Activated CD4-positive, alpha-beta T cell treated with anti-CD3 and anti-CD28 coated beads for 36 hours (primary cell): ENCODE measurements at regions not wholly inside any gene's neighbourhood (a gene's known extent, or its start where the extent isn't known, plus 50 kb on each side); places are given as distances from the start of the nearest gene placed in this dataset.

Experiments
- ATAC-seq: fragments of 200-7000 bp; cut with Tn5 transposase; one replicate; pipeline ENCODE4 v1.10.0; 2021; ENCODE audit warnings: mild to moderate bottlenecking, moderate library complexity
- CTCF ChIA-PET: fragments of 350-600 bp; sonication (Branson Sonifier 250); formaldehyde crosslinking; loops from one replicate; lab custom pipeline; 2021; ENCODE audit warnings: antibody characterized with exemption; lab: Charles Lee
- POLR2A ChIA-PET: fragments of 350-600 bp; sonication (Branson Sonifier 250); formaldehyde crosslinking; loops from one replicate; lab custom pipeline; 2021; ENCODE audit warnings: antibody characterized with exemption, inconsistent platforms; lab: Charles Lee
- DNase-seq: peaks from one replicate; pipeline ENCODE4 v3.0.0-alpha.2; 2020
- H3K27ac Mint-ChIP-seq: one replicate; pipeline ENCODE4 v1.8.0; 2021; ENCODE audit warnings: mixed read lengths
- H3K27me3 Mint-ChIP-seq: one replicate; pipeline ENCODE4 v1.8.0; 2021; ENCODE audit warnings: mixed read lengths
- H3K36me3 Mint-ChIP-seq: one replicate; pipeline ENCODE4 v1.8.0; 2021; ENCODE audit warnings: low read depth, mixed read lengths
- H3K4me1 Mint-ChIP-seq: one replicate; pipeline ENCODE4 v1.8.0; 2021; ENCODE audit warnings: mixed read lengths
- H3K4me3 Mint-ChIP-seq: one replicate; pipeline ENCODE4 v1.8.0; 2021; ENCODE audit warnings: mild to moderate bottlenecking, moderate library complexity, mixed read lengths
- H3K9me3 Mint-ChIP-seq: one replicate; pipeline ENCODE4 v1.8.0; 2021; ENCODE audit warnings: low read depth, mixed read lengths
- intact Hi-C, 2 experiments: fragments of 100-400 bp; cut with DNase I in 1 of 2; cut with micrococcal nuclease in 1 of 2; formaldehyde crosslinking; loops; one replicate each; pipeline versions ENCODE4 v1.14.2 to v1.15.1; 2022 to 2024; cut with DNase I, micrococcal nuclease

GRCh38 chr4:181618896-181619295 is 624.3 kb upstream of the TENM3 start:
- CTCF ChIA-PET = no interaction called here
- H3K9me3 Mint-ChIP-seq = peaks cover 4% of the 10 kb centered on the region
- intact Hi-C loops = no loop called here
- no peak overlapping the region for H3K4me3 Mint-ChIP-seq
- no peak overlapping the region for H3K27ac Mint-ChIP-seq
- POLR2A ChIA-PET = no interaction called here
- DNase-seq (no peak), ATAC-seq (no peak)
- H3K4me1 Mint-ChIP-seq = no peaks in the 10 kb centered on the region
- no peaks in the 10 kb centered on the region for H3K36me3 Mint-ChIP-seq
- no peaks in the 10 kb centered on the region for H3K27me3 Mint-ChIP-seq

DNA sequence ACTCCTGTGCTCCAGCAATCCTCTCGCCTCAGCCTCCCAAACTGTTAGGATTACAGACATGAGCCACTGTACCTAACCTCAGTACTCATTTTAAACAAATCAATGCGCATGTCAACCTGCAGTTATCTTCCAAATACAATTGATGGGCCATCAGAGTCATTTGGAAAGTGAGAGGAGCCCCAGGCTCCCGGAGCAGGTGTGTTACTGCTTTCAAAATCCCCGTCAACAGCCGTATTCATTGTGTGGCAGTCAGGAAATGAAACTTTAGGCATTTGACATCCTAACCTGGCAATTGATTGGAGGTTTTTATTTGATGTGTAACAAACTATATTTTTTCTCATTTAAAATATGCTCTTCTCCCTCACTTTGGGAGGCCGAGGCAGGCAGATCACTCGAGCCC is 623.6 kb upstream of the TENM3 start:
- ATAC-seq = no peak
- no peaks in the 10 kb centered on the region for H3K36me3 Mint-ChIP-seq

DNA sequence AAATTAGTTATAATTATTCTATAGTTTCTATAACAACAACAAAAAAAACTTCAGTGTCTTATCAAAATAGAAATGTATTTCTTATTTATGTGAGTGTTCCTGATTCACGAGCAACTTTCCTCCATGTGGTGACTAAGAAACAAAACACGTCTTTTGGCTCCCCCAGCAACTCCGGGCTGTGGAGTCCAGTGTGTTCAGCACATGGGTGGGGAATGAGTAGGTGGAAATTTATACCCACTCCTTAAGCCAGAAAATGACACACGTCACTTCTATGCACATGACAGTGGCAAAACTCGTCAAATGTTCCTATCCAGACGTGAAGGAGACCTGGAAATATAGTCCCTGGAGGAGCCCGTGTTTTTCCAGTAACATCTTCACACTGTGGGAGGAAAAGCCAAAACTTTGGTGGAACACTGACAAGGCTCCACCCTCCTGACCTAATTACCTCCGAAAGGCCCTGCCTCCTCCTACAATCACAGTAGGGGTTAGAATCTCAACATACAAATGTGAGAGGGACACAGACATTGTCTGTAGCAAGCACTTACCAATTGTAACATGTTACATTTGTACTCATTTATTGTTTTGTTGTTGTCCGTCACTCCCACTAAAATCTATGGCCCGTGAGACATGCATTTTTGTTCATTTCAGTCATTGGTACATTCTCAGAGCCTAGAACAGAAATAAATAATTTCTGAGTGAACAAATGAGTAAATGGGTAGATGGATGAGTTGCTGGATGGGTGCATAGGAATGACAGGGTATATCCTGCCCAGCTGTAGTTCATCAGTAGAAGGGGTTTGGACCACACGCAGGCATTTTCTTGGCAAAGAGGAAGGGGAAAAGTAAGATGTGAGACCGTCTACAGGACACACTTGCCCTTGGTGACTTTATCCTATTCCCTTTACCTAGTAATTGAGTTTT is 605.8 kb upstream of the TENM3 start:
- peaks cover 2% of the 10 kb centered on the region for H3K9me3 Mint-ChIP-seq
- DNase-seq = no peak
- no peak overlapping the region for H3K27ac Mint-ChIP-seq
- ChIA-PET POLR2A (no interaction called here), CTCF (no interaction called here)
- no peak for ATAC-seq
- H3K36me3 Mint-ChIP-seq = no peaks in the 10 kb centered on the region
- intact Hi-C loops = no loop called here
- H3K4me3 Mint-ChIP-seq = no peak overlapping the region
- H3K27me3 Mint-ChIP-seq = no peaks in the 10 kb centered on the region
- H3K4me1 Mint-ChIP-seq = no peaks in the 10 kb centered on the region

More for the DNA sequence above, 623.6 kb upstream of the TENM3 start:
- DNase-seq = no peak
- CTCF ChIA-PET = no interaction called here
- H3K4me1 Mint-ChIP-seq = no peaks in the 10 kb centered on the region
- POLR2A ChIA-PET = no interaction called here
- H3K4me3 Mint-ChIP-seq = no peak overlapping the region
- H3K9me3 Mint-ChIP-seq = peaks cover 4% of the 10 kb centered on the region
- intact Hi-C loops = no loop called here
- no peak overlapping the region for H3K27ac Mint-ChIP-seq
- no peaks in the 10 kb centered on the region for H3K27me3 Mint-ChIP-seq

DNA sequence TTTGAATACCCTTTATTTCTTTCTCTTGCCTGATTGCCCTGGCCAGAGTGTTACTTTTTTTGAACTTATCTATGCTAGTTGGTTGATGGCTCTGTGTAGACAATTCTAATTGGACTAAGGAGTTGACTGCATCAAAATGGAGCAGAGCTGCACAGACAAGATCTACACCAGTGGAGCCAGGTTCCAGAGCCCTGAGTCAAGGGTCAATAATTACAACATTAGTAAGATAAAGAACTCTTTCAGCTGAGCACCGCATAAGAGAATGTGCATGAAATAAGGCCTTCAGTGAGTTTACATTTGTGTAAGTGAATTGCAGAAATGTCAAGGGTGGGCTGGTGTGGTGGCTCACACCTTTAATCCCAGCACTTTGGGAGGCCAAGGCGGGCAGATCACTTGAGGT is 599.7 kb upstream of the TENM3 start:
- H3K4me1 Mint-ChIP-seq = no peaks in the 10 kb centered on the region
- peaks cover 6% of the 10 kb centered on the region for H3K9me3 Mint-ChIP-seq
- POLR2A ChIA-PET = no interaction called here
- CTCF ChIA-PET = no interaction called here
- H3K27me3 Mint-ChIP-seq = no peaks in the 10 kb centered on the region
- H3K36me3 Mint-ChIP-seq = no peaks in the 10 kb centered on the region
- H3K4me3 Mint-ChIP-seq = no peak overlapping the region
- no peak for ATAC-seq
- no peak overlapping the region for H3K27ac Mint-ChIP-seq
- intact Hi-C loops = no loop called here
- DNase-seq = no peak

DNA sequence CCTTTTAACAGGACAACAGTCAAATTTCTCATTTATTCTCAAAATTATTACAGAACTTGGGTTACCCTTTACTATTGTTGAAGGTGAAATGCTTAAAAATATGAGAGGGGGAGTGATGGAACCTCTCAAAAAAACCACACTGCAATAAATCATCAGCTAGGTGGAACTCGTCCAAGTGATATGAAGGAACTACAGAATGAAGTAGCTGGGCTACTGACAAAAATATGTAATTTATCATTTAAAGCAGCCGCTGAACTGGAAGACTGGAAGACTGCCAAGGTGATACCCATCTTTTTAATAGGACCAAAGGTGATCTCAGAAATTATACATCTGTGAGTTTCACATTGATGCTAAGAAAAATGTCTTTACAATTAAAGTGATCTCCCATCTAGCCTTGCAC is 597.7 kb upstream of the TENM3 start:
- no peak for DNase-seq
- Mint-ChIP-seq H3K27ac (no peak overlapping the region), H3K36me3 (no peaks in the 10 kb centered on the region), H3K4me1 (no peaks in the 10 kb centered on the region), H3K27me3 (no peaks in the 10 kb centered on the region), H3K9me3 (peaks cover 11% of the 10 kb centered on the region), H3K4me3 (no peak overlapping the region)
- ChIA-PET POLR2A (no interaction called here), CTCF (no interaction called here)
- no peak for ATAC-seq
- intact Hi-C loops = no loop called here

- ChIA-PET CTCF (no interaction called here), POLR2A (no interaction called here)
- Mint-ChIP-seq H3K4me3 (no peak overlapping the region), H3K27ac (no peak overlapping the region), H3K27me3 (no peaks in the 10 kb centered on the region), H3K4me1 (no peaks in the 10 kb centered on the region), H3K9me3 (peaks cover 9% of the 10 kb centered on the region), H3K36me3 (no peaks in the 10 kb centered on the region)
- intact Hi-C loops = no loop called here
- no peak for ATAC-seq
- no peak for DNase-seq
Observed at GRCh38 chr4:181646864-181647263, 596.3 kb upstream of the TENM3 start.

DNA sequence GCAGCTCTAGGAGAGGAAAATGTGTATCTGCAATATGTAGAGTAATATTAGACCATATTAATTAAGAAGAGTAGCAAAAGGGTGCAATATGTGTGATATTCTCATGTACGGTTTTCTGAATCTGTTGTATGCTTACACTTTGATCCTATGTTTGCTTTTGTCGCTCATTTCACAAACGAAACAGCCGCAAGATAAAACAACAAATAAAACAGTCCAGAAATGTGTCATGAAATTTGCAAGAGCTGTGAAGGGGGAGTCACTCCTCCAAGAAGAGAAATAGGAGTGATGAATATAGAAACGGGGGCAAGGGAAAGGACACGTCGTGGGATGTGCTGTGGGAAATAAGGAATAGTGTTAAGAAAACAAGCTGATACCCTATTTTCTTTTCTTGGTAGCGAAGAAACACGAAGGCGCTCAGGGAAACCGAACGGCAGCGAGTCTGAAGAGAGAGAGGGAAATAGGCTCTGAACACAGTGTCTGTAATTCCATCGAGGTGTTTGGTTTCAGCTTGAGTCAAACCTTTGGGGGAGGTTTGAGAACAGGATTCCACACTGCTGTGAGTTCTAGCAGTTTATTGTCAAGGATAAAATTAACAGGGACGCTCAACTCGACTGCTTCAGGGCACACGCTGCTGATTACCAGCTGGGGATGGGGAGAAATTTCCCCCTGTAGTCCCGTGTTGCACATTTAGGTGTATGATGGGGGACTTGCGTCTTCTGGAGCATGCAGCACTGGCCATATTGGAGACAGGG is 595.6 kb upstream of the TENM3 start:
- POLR2A ChIA-PET = no interaction called here
- intact Hi-C loops = no loop called here
- Mint-ChIP-seq H3K36me3 (no peaks in the 10 kb centered on the region), H3K27ac (no peak overlapping the region), H3K27me3 (no peaks in the 10 kb centered on the region), H3K4me3 (no peak overlapping the region), H3K4me1 (no peaks in the 10 kb centered on the region), H3K9me3 (peaks cover 12% of the 10 kb centered on the region)
- no peak for DNase-seq
- CTCF ChIA-PET = no interaction called here
- ATAC-seq = no peak

GRCh38 chr4:181650033-181650825 is 593.0 kb upstream of the TENM3 start:
- ChIA-PET CTCF (no interaction called here), POLR2A (no interaction called here)
- Mint-ChIP-seq H3K9me3 (peaks cover 13% of the 10 kb centered on the region), H3K27me3 (no peaks in the 10 kb centered on the region), H3K36me3 (no peaks in the 10 kb centered on the region), H3K4me3 (no peak overlapping the region), H3K27ac (no peak overlapping the region), H3K4me1 (no peaks in the 10 kb centered on the region)
- no peak for DNase-seq
- intact Hi-C loops = no loop called here
- no peak for ATAC-seq

- Mint-ChIP-seq H3K27me3 (no peaks in the 10 kb centered on the region), H3K9me3 (peaks cover 6% of the 10 kb centered on the region), H3K4me3 (no peak overlapping the region), H3K4me1 (no peaks in the 10 kb centered on the region), H3K36me3 (no peaks in the 10 kb centered on the region), H3K27ac (no peak overlapping the region)
- DNase-seq = no peak
- POLR2A ChIA-PET = no interaction called here
- CTCF ChIA-PET = no interaction called here
- intact Hi-C loops = no loop called here
- ATAC-seq = no peak
Observed at GRCh38 chr4:181656748-181657147, 586.5 kb upstream of the TENM3 start.

DNA sequence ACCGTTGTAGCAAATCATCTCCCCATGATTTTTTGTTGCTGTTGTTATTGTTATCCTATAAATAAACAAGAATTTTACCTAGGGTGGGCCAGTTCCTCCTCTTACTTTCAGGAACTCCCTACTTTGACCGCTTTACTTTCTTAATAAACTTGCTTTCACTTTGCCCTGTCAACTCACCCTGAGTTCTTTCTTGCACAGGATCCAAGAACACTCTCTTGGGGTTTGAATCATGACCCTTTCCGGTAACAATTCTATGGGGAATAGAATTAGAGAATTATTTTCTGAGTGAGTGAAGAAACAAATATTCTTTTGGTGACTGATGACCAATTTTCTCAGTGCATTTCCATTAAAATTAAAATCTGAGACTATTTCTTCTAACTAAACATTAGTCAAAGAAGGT is 584.0 kb upstream of the TENM3 start:
- intact Hi-C loops = no loop called here
- DNase-seq = no peak
- no peak for ATAC-seq
- Mint-ChIP-seq H3K36me3 (no peaks in the 10 kb centered on the region), H3K27me3 (no peaks in the 10 kb centered on the region), H3K4me1 (no peaks in the 10 kb centered on the region), H3K9me3 (no peaks in the 10 kb centered on the region), H3K4me3 (no peak overlapping the region), H3K27ac (no peak overlapping the region)
- POLR2A ChIA-PET = interaction anchor here (0.7 kb wide), 1 partner anchor 347 kb away, joined by 4 read pairs; no protein-coding TSS in a partner anchor
- CTCF ChIA-PET = no interaction called here

DNA sequence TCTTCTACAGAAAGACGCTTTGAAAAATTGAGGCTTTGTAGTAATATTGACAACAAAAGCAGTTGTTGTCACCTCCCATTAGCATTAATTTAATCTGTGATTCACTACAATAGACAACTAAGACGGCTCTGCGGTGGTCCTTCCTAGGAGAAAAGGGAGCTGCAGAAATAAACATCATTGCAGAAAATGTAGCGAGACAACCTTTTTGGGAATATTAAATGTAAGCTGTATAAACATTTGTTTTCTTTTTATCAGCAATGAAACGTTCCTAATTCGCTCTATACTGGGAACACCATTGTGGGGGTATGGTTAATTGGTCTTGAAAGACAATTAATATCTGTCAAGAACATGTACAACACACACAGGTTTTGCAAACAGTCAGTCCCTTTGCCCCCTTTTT is 583.3 kb upstream of the TENM3 start:
- no peaks in the 10 kb centered on the region for H3K9me3 Mint-ChIP-seq
- intact Hi-C loops = no loop called here
- no peak overlapping the region for H3K27ac Mint-ChIP-seq
- ATAC-seq (no peak), DNase-seq (no peak)
- no peak overlapping the region for H3K4me3 Mint-ChIP-seq
- ChIA-PET POLR2A (interaction anchor here (0.6 to 0.7 kb wide), 2 partner anchors 43 to 348 kb away, joined by 3 to 4 read pairs; no protein-coding TSS in a partner anchor), CTCF (no interaction called here)
- H3K4me1 Mint-ChIP-seq = no peaks in the 10 kb centered on the region
- no peaks in the 10 kb centered on the region for H3K36me3 Mint-ChIP-seq
- H3K27me3 Mint-ChIP-seq = no peaks in the 10 kb centered on the region
